Stimulated activated naive CD8-positive, alpha-beta T cell treated with anti-CD3 and anti-CD28 coated beads, Interleukin-15, Interleukin-2, amounts not matched to agents 100 U/mL and 50 U/mL, for 24 hours (primary cell): ENCODE measurements at regions not wholly inside any gene's neighbourhood (a gene's known extent, or its start where the extent isn't known, plus 50 kb on each side); places are given as distances from the start of the nearest gene placed in this dataset.

Experiments
- ATAC-seq: fragments of 150-1000 bp; cut with Tn5 transposase; one replicate; pipeline ENCODE4 v1.10.0; 2021
- DNase-seq: peaks from one replicate; pipeline ENCODE4 v3.0.0; 2021

DNA sequence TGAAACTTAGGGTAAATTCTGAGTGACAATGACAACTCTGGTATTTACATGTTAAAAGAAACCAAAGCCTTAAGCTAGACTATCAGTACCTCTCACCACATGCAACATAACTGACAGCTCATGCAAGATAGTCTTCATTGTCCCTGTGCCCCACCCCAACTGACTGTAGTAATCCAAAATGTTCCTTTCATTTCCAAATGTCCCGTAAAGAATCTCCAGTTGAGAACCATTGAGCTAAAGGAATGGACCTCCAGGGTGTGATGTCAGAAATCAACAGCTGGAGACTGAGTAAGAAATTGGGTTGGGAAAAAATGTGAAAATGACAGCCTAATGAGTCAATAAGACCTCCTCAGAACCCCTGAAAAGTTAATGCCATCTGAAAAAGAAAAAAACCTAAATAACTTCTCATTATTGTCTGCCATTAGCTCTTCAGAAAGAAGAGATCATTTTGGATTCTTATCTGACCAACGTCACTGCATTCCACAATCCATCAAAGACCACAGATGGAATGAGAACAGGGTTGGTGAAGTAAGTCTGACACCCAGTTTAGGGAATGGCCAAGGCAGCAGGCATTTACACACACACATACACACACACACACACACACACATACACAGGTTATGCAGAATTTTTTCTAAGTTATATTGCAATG is 51.7 kb upstream of the ACVR2A start:
- DNase-seq = no peak

DNA sequence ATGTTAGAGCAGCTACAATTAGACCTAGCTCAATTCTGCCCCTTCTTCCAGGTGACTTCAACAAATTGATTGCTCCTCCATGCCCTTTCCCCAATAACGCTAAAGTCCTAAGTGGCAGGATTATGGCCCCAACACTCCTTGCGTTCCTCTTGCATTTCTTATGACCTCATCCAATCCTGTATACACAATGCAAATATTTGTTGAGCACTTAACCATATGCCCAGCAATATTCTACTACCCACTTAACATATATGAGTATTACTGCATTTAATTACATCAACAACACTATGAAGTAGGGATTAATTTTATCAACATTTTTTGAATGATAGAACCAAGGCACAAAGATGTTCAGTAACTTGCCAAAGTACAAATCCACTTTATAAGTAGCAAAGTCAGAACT is 54.2 kb upstream of the ACVR2A start:
- ATAC-seq (no peak), DNase-seq (no peak)

More for the DNA sequence above, 51.7 kb upstream of the ACVR2A start:
- no peak for ATAC-seq

DNA sequence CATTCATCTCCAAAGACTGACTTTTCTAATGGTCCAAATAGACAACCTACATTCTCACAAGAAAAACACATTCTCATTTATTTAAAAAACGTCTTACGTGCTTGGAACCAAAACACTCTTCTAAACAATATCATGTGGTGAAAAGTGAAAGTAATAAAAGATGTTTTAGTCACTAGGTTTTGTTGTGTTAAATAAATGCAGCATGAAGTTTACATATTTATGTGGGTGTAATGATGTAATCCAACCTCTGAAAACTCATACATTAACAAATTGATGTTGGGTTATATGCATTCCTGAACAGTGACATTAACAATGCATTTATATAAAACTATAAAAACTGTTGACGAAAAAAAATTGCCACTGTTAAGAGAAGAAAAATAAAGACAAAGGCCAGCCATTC is 55.1 kb upstream of the ACVR2A start:
- DNase-seq (no peak), ATAC-seq (no peak)

DNA sequence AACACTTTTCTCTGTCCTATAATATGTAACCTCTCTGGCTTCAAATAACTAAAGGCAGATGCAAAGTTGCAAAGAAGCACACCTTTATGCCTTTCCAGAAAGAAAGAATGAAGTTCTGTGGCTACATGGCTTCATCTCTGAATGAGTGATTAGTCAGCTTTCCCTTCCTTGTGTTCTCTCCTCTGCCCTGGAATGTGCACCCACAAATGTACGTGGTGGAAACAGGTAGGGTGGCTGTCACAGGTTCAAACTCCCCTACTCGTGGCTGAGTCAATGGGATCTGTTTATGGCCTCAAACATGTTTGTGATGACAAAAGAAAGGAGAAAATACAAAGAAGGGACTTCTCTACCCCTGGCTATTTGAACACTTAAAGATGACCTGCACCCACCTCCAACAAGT is 55.5 kb upstream of the ACVR2A start:
- no peak for ATAC-seq
- DNase-seq = no peak

DNA sequence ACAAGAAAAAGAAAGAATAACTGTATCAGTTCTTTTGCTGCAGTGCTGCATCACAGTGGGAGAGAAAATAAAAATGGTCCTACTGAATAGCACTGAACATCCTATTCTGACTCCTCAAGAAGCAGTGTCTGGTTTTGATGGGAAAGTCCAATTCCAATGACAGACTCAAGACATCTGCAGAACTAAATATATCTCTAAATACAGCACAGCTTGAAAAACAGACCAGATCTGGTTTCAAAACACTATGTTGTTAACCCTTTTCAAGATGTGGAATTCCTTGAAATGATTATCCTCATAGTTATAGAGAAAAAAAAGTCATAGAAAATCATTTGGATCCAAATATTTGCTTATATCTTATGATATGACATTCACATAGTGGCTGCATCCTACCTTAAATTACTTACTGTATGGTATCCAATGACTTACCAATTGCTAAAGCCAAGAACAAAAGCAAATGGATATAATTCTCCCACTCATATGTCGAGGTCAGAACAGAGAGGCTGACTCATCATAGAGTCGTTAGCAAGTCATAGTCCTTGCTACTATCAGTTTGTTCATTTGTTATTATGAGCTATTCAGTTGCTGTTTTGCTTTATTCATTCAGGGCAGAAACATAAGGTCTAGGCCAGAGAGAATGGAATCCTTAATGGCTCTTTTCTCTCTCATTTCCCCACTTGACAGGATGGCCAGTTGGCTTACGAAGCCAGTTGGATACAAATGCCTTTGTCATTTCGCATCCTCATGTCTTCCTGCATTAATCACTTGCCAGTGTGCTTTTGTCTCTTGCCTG is 62.5 kb upstream of the ACVR2A start:
- ATAC-seq (peak; percentile 46), DNase-seq (no peak)

DNA sequence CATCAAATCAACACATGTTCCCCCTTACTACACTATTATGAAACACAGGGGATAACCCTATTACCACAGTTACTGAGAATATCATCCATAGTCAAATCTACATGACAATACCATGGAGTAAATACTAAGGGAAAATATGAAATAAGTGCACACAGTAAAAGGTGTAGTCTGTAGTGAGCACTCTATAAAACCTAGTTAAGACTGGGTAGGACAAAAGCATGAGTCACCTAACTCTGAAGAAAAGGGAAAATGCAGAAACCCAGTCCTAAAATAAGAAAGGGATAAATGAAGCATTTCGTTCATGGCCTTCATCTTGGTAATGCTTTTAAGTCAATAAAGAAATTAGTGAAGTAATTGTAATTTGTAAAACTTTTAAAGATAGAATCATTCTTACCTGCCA is 65.4 kb upstream of the ACVR2A start:
- no peak for DNase-seq
- ATAC-seq = no peak

DNA sequence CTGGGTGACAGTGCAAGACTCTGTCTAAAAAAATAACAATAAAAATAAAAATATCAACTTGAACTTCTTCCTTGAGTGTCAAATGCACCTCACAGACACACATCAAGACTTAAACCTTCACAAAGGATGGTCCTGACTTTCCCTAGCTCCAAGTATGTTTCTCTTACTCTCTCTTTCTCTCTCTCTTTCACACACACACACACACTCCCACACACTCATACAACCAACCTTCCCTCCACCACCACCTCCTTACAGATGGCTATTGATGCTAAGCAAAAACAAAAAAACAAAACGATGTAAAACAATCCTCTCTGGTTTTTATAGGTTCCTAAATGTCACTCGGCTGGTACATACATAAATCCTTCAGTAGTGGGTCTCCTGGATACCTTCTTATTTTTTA is 67.4 kb upstream of the ACVR2A start:
- ATAC-seq = no peak

DNA sequence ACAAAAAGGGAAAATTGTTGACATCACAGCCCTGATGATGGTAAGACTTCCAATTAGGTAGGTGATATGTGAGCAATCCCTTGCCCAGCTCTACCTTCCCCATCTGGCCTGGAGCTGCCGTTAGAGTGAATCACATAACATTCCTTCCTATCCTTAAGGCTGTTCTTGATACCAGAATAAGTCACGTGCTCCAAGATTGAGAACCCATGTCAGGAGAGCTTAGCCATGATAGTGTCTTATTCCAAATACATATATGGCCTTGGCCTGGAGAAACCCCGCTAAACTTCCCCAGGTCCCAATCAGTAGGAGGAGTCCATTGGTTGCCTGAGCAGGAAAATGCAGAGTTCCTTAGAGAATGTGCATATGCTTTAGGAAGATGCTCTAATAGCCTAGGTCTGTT is 70.0 kb upstream of the ACVR2A start:
- no peak for ATAC-seq
- DNase-seq = no peak

More for the DNA sequence above, 67.4 kb upstream of the ACVR2A start:
- no peak for DNase-seq

DNA sequence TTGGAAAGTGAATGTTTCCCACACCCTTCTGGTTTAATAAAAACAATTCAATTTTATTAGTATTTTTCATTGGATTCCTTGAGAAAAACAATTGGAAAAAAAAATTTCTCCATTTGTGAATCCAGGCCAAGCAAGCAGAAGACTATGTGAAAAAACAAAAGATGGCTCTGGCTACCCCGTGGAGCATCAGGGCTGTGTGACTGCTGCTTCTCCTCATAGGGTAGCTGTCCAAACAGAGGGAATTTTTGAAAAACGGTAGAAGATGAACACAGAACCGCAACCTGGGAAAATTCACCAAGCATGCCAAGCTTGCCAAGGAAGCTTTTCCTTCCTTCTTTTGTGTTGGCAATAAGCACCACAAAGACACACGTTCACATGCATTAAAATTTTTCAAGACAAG is 71.3 kb upstream of the ACVR2A start:
- no peak for DNase-seq
- no peak for ATAC-seq

DNA sequence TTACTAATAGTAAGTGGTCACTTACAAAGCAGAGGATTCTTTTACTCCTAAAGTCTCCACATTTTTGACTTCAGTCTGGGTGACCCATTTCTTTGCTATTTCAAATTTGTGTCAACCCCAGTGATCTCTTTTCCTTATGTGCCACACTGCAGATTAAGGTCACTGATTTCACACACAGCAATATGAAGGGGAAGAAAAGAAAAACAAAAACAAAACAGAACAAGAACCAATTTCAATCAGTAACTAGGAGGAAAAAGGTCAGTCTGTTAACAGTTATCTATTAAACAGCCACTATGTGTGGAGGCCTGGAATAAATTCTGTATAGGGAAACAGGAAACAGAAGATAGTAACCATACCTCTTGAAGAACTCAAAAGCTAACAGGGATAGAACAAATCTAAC is 72.0 kb upstream of the ACVR2A start:
- ATAC-seq (no peak), DNase-seq (no peak)

DNA sequence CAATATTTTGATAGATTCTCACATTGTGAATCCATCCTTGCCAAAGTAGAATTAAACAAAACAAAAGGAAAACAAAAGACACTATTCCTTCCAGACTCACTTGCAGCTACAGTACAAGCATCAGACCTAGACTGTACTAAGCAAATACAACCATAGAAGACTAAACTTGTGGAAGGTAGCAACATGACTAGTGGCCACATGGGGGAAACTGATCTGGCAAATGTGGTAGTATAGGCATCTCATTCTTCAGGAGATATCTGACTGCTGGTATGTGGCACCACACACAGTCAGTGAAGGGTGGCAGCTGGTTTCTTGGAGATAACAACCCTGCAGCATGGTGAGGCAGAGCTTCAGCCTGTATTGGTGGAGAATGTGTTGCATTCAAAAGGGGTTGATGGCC is 81.0 kb upstream of the ACVR2A start:
- DNase-seq (no peak), ATAC-seq (no peak)

DNA sequence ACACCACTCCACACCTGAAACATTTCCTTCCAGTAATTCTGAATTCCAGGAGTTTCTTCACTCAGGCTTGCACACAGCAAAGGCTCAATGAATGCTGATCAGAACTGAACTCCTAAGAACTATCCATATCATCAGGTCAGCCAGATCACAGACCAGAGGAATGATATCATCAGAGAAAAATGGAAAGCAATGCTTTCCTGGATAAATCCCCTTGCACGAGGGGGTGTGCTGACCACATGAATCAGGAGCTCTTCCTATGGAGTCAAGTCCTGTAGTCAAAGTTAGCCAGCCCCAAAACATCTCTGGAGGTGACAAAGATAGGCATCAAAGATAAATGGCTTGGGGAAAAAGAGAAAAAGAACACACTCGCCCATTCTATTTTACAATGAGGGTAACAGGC is 83.8 kb upstream of the ACVR2A start:
- no peak for ATAC-seq
- no peak for DNase-seq

DNA sequence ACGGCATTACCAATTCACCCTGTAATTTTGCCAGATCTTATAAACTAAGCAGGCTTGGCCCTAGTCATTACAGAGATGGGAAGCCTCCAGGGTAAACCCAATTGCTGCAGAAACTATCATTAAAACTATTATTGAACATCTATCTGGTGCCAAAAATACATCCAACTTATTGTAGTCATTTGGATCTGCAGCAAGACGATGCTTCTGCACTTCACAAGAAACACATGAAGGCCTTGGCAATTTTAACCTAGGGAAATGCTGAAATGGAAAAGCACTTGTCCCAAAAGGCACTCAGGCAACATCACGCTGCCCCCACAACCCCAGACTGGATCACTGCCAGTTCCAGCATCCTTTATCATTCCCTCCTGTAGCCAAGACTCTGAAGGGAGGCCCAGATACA is 85.3 kb upstream of the ACVR2A start:
- DNase-seq (no peak), ATAC-seq (no peak)

DNA sequence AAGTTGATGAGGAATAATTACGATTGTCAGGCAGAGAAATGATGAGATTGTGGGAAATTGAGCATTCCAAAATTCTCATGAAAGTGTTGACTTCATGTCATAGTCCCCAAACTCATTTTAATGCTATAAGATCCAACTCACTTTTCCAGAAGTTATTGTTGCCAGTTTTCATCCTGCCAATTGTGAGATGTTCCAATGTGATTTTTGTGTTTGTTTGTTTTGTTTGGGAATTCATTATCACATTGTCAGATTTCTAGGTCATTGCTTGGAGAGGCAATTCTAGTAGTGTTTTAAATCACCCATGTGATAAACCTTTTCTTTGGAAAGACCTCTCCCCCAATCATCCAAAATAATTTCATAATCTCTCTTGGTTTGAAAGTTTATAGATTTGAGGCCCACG is 86.0 kb upstream of the ACVR2A start:
- DNase-seq (no peak), ATAC-seq (no peak)

DNA sequence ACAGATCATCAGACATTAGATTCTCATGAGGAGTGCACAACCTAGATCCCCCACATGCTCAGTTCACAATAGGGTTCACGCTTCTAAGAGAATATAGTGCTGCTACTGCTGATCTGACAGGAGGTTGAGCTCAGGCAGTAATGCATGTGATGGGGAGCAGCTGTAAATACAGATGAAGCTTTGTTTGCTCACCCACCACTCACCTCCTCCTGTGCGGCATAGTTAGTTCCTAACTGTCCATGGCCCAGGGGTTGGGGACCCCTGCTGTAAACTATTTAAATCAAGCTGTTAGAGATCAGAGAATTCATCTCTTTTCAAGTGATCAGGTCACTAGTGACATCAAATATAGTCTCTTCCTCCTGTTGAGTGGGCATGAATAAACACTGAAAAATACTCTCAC is 88.8 kb upstream of the ACVR2A start:
- DNase-seq = no peak
- no peak for ATAC-seq

DNA sequence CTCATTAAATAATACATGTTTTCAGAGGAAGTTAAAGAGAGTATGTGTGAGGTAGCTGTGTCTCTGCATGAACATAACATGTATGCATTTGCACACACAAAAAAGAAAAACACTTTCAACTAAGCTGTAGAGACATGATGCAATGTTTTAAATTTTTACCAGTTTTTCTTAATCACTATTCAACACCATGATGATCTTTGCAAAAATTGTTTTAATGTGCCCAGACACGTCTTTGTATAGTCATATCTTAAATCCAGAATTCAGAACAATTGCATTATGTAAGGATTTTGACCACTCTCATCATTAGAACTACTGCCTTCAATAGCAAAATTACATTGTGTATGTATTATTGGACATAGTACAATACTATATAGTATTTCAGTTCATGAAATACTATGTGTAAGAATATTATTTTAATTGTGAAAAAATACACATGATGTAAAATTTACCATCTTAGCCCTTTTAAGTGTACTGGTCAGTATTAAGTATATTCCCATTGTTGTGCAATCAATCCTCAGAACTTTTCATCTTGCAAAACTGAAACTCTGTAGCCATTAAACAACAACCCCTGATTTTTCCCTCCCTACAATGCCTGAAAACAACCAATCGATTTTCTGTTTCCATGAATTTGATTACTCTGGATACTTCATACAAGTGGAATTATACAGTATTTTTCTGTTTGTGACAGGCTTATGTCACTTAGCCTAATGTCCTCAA is 104.5 kb upstream of the ACVR2A start:
- DNase-seq = no peak
- ATAC-seq = no peak

DNA sequence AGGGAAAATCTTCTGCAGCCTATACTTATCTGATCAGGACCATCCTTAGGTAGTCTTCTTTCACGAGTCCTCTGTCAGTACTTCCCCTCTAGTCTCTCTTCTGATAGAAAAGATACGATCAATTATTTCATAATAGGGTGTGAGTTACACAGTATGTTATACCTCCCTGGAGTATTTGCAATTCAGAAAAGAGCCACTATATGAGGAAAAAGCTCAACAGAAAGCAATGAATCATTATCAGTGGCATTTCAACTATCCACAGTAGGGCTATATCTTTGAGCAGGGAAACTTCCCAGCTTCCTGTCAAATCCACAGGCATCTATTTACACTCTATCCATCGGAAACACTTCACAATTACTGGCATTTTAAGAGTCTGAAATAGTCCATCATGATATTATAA is 105.3 kb upstream of the ACVR2A start:
- DNase-seq (no peak), ATAC-seq (no peak)

DNA sequence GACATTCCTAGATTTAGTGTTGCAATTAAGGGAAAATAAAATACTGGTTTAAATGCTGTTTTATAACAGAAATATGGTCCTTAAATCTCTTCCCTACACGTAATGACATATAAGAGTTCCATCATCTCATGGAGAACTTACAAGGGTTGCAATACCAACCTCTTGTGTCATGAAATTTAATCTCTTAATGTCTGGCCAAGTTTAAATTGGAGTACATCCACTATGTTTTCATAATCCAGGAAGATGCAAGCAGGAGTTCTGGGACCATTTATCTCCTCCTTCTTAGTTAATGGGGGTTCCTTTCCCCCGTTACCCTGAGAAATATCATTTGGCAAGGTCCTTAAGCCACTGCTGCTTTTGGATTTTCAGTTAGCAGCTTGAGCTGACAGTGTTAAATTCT is 126.0 kb upstream of the ACVR2A start:
- ATAC-seq (no peak), DNase-seq (no peak)

DNA sequence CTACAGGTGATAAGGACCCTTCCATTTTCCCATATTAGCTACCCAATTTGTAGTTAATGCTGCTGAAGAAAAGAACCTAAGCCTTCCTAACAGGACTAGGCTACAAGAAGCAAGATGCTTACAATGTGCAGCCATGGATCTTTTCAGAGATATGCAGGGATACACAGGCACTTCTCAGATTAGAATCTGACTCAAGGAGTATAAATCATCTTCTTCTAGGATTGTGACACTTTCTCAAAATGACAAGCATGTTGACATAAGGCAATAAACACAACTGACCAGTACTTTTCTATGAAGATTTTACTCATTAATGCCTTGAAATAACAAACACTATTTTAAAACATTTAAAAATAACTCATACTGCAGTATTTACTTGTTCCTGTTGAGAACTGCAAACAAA is 127.9 kb upstream of the ACVR2A start:
- DNase-seq = no peak
- ATAC-seq = no peak

DNA sequence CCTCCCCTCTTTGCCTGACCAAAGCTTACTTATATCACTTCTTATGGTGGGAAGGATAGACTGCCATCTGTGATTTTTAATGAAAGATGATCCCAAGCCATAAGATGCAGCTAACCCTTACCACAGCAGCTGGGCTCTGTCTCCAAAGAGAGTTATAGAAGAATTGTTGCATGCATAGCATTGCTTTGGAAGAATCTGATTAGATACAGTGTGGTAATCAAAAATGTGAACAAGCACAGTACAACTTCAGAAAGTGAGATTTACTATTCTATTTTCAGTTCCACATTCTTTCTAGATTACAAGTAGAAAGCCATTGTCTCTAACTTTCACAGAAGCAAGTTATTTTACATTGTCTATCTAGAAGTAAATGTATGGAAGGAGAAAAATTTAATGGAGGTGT is 129.0 kb upstream of the ACVR2A start:
- DNase-seq (no peak), ATAC-seq (no peak)

DNA sequence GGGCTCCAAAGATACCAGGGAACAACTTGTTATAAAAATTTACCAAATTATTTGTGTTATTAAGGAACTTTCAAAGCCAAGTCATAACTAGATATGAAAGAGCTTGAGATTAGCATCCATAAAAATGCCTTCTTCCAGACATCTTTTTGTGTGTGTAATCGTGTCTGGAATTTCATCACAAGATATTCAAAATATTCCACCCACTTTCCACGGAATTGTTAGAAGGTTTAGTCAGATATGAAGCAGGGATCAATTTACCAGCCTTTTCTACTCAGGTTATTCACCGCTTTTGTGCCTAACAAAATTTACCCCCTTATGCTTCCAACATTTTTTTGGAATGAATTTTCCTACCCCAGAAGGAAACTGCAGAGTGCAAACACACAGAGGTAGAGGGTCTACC is 130.2 kb upstream of the ACVR2A start:
- no peak for ATAC-seq

DNA sequence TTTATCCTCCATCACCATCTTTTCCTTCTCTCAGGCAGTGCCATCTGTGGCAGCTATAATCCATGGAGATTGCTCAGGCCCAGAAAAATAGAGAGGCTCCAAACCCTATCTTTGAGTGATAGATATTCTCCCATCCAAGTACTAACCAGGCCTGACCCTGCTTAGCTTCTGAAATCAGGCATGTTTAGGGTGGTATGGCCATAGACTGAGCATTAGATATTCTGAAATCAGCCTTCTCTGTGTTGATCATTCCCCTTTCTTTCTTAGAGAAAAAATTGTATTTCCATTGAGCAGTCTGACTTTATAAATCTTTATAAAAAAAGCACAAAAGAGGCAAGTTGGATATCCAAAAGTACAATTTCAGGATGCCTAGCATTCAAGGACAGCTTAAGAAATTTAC is 131.5 kb upstream of the ACVR2A start:
- DNase-seq = no peak
- no peak for ATAC-seq

More for the DNA sequence above, 130.2 kb upstream of the ACVR2A start:
- no peak for DNase-seq

DNA sequence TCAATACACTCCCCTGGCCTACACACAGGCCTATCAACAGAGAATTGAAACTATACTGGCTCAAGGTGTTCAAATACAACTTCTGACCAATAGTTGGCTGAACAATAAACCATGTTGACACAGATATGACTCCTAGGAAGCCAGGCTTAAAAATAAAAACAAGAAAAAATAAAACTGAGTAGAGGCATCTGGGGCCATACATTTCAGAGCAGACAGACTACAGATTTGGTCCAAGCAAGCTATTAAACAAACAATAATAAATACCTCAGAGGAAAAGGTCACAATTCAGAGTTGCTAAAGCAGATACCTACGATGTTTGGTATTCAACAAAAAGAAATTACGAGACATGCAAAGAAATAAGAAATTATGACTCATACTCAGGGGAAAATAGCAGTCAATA is 132.8 kb upstream of the ACVR2A start:
- DNase-seq = no peak

DNA sequence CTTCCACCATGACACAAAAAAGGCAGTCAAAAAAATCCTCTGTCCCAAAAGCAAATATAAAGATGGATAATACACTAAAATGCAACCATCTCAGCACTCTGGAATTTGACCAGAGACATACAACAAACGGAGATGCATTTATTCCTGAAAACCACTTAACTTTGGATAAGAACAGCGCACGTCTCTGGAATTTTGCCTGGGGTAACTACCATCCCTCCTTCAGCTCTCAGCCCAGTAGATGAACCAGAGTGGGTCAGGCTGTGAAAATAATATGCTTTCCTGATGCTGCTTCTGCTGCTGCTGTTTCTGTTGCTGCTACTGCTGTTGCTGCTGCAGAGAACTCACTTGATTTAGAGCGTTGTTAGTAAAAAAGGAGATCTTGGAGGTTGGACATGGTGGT is 133.8 kb upstream of the ACVR2A start:
- ATAC-seq (no peak), DNase-seq (no peak)

More for the DNA sequence above, 132.8 kb upstream of the ACVR2A start:
- ATAC-seq = no peak
